GM18873 (cell line): ENCODE measurements at regions not wholly inside any gene's neighbourhood (a gene's known extent, or its start where the extent isn't known, plus 50 kb on each side); places are given as distances from the start of the nearest gene placed in this dataset.

Experiments used
- ATAC-seq: cut with Tn5 transposase; IDR thresholded peaks from one replicate; pipeline ENCODE4 v1.9.1; 2021; ENCODE audit warnings: mild to moderate bottlenecking, moderate library complexity, moderate number of reproducible peaks; ENCODE audit not compliant: unreplicated experiment, low FRiP score

- ATAC-seq: no peak
Observed at GRCh38 chr6:66937180-66937579, 1230.2 kb upstream of the EYS start.

- ATAC-seq: no peak
Observed at GRCh38 chr6:66935612-66936011, 1228.6 kb upstream of the EYS start.

GRCh38 chr6:66931787-66932186 lies 1224.8 kb upstream of the EYS start:
- ATAC-seq: no peak

GRCh38 chr6:66930559-66931290 lies 1223.7 kb upstream of the EYS start:
- no peak for ATAC-seq

- ATAC-seq: no peak
Observed at GRCh38 chr6:66926060-66926459, 1219.0 kb upstream of the EYS start.

GRCh38 chr6:66913657-66914056 lies 1206.6 kb upstream of the EYS start:
- no peak for ATAC-seq

- no peak for ATAC-seq
Observed at GRCh38 chr6:66902457-66902856, 1195.4 kb upstream of the EYS start.

GRCh38 chr6:66900133-66901083 lies 1193.4 kb upstream of the EYS start:
- no peak for ATAC-seq

- ATAC-seq: no peak
Observed at GRCh38 chr6:66897576-66897975, 1190.5 kb upstream of the EYS start.

- ATAC-seq: no peak
Observed at GRCh38 chr6:66896415-66896814, 1189.4 kb upstream of the EYS start.

- ATAC-seq: no peak
Observed at GRCh38 chr6:66883453-66883852, 1176.4 kb upstream of the EYS start.

- no peak for ATAC-seq
Observed at GRCh38 chr6:66866801-66867200, 1159.8 kb upstream of the EYS start.

GRCh38 chr6:66865771-66866170 lies 1158.7 kb upstream of the EYS start:
- no peak for ATAC-seq

- no peak for ATAC-seq
Observed at GRCh38 chr6:66861007-66861541, 1154.0 kb upstream of the EYS start.

GRCh38 chr6:66860328-66860727 lies 1153.3 kb upstream of the EYS start:
- no peak for ATAC-seq

- ATAC-seq: no peak
Observed at GRCh38 chr6:66858196-66858595, 1151.2 kb upstream of the EYS start.

GRCh38 chr6:66854014-66854413 lies 1147.0 kb upstream of the EYS start:
- ATAC-seq: no peak

- no peak for ATAC-seq
Observed at GRCh38 chr6:66851930-66852329, 1144.9 kb upstream of the EYS start.

GRCh38 chr6:66849843-66850242 lies 1142.8 kb upstream of the EYS start:
- no peak for ATAC-seq

GRCh38 chr6:66848244-66848953 lies 1141.4 kb upstream of the EYS start:
- no peak for ATAC-seq

GRCh38 chr6:66838764-66839163 lies 1131.7 kb upstream of the EYS start:
- no peak for ATAC-seq
